GM23338 (cell line): ENCODE measurements at regions not wholly inside any gene's neighbourhood (a gene's known extent, or its start where the extent isn't known, plus 50 kb on each side); places are given as distances from the start of the nearest gene placed in this dataset.

Source experiments
- ATAC-seq: fragments of 200-7000 bp; cut with Tn5 transposase; 3 replicates; pipeline ENCODE4 v1.9.1; 2020
- DNase-seq: peaks from one replicate; pipeline ENCODE4 v3.0.0-alpha.2; 2015; ENCODE audit warnings: low spot score
- H2AFZ ChIP-seq: fragments of 200-600 bp; sonication (generic); 2 replicates; pipeline ENCODE4 v1.8.0; 2016; ENCODE audit warnings: antibody characterized with exemption, mild to moderate bottlenecking, moderate library complexity
- H3F3A ChIP-seq: fragments of 200-600 bp; sonication (generic); replicated peaks from 2 replicates; pipeline ENCODE4 v1.8.0; 2017; ENCODE audit warnings: antibody characterized with exemption, mixed run types, low read depth
- H3K27ac ChIP-seq: fragments of 200-600 bp; sonication (generic); 2 replicates; pipeline ENCODE4 v1.6.1; 2016; ENCODE audit warnings: low read depth
- H3K27me3 ChIP-seq: fragments of 200-600 bp; sonication (generic); 2 replicates; pipeline ENCODE4 v1.8.0; 2016; ENCODE audit warnings: mild to moderate bottlenecking, mixed run types, moderate library complexity; ENCODE audit not compliant: insufficient read depth
- H3K36me3 ChIP-seq: fragments of 200-600 bp; sonication (generic); 2 replicates; pipeline ENCODE4 v1.8.0; 2016; ENCODE audit warnings: mild to moderate bottlenecking; ENCODE audit not compliant: insufficient read depth
- H3K4me1 ChIP-seq: fragments of 200-600 bp; sonication (generic); 2 replicates; pipeline ENCODE4 v1.8.0; 2016; ENCODE audit warnings: mild to moderate bottlenecking, moderate library complexity; ENCODE audit not compliant: insufficient read depth
- H3K4me2 ChIP-seq: fragments of 200-600 bp; sonication (generic); 2 replicates; pipeline ENCODE4 v1.7.1; 2017; ENCODE audit warnings: mixed run types
- H3K4me3 ChIP-seq: fragments of 200-600 bp; sonication (generic); 2 replicates; pipeline ENCODE4 v1.6.1; 2016; ENCODE audit warnings: mixed run types
- H3K79me2 ChIP-seq: fragments of 200-600 bp; sonication (generic); replicated peaks from 2 replicates; pipeline ENCODE4 v1.8.0; 2017; ENCODE audit warnings: mild to moderate bottlenecking; ENCODE audit not compliant: insufficient read depth
- H3K9me2 ChIP-seq: fragments of 200-600 bp; sonication (generic); 2 replicates; pipeline ENCODE4 v1.8.0; 2017; ENCODE audit not compliant: insufficient read depth
- H4K20me1 ChIP-seq: fragments of 200-600 bp; sonication (generic); replicated peaks from 2 replicates; pipeline ENCODE4 v1.8.0; 2017; ENCODE audit warnings: mild to moderate bottlenecking; ENCODE audit not compliant: insufficient read depth
- H3K27ac Mint-ChIP-seq: 2 replicates; pipeline ENCODE4 v1.8.0; 2020; ENCODE audit warnings: inconsistent platforms, mild to moderate bottlenecking, moderate library complexity, mixed read lengths
- H3K27me3 Mint-ChIP-seq: 3 replicates; pipeline ENCODE4 v1.8.0; 2022; ENCODE audit warnings: low read depth, mild to moderate bottlenecking, moderate library complexity, mixed read lengths, inconsistent platforms; ENCODE audit not compliant: insufficient read depth, poor library complexity
- H3K36me3 Mint-ChIP-seq: 3 replicates; pipeline ENCODE4 v1.8.0; 2021; ENCODE audit warnings: low read depth, mild to moderate bottlenecking, inconsistent platforms, moderate library complexity, mixed read lengths
- H3K4me1 Mint-ChIP-seq: 3 replicates; pipeline ENCODE4 v1.8.0; 2020; ENCODE audit warnings: mild to moderate bottlenecking, inconsistent platforms, mixed read lengths
- H3K4me3 Mint-ChIP-seq: 3 replicates; pipeline ENCODE4 v1.8.0; 2021; ENCODE audit warnings: moderate library complexity, mild to moderate bottlenecking, inconsistent platforms, mixed read lengths
- H3K9me3 Mint-ChIP-seq: 3 replicates; pipeline ENCODE4 v1.8.0; 2020; ENCODE audit warnings: moderate library complexity, mild to moderate bottlenecking, inconsistent platforms, mixed read lengths
- JUNB ChIP-seq: IDR thresholded peaks from one replicate; pipeline ENCODE4 v1.6.1; 2016; ENCODE audit warnings: antibody characterized with exemption; ENCODE audit not compliant: unreplicated experiment
- NANOG ChIP-seq: IDR thresholded peaks from 2 replicates; pipeline ENCODE4 v1.6.1; 2016; ENCODE audit warnings: antibody characterized with exemption, borderline replicate concordance
- POLR2AphosphoS5 ChIP-seq: IDR thresholded peaks from 2 replicates; pipeline ENCODE4 v1.6.1; 2016; ENCODE audit warnings: antibody characterized with exemption, low read depth
- REST ChIP-seq: IDR thresholded peaks from one replicate; pipeline ENCODE4 v1.6.1; 2018; ENCODE audit warnings: antibody characterized with exemption; ENCODE audit not compliant: unreplicated experiment
- ZNF331 ChIP-seq: fragments of 250-450 bp; sonication (Bioruptor Pico); IDR thresholded peaks from 2 replicates; pipeline ENCODE4 v1.5.0; 2020; ENCODE audit warnings: low read depth, mild to moderate bottlenecking, moderate library complexity
- ZNF462 ChIP-seq: fragments of 250-450 bp; sonication (Bioruptor Pico); IDR thresholded peaks from 2 replicates; pipeline ENCODE4 v1.5.0; 2020; ENCODE audit warnings: mild to moderate bottlenecking, moderate library complexity

GRCh38 chr16:87035053-87035452, 282.1 kb downstream of the C16orf95 start:
- H3K27me3 ChIP-seq = no peaks in the 10 kb centered on the region
- H3K79me2 ChIP-seq = no peaks in the 10 kb centered on the region
- TF ChIP-seq ZNF462 (CRISPR knock-in tag) (no peak), NANOG (no peak), JUNB (no peak), POLR2AphosphoS5 (no peak), REST (no peak), ZNF331 (CRISPR knock-in tag) (no peak)
- Mint-ChIP-seq H3K4me1 (no peaks in the 10 kb centered on the region; the same call in 1 of the 3 replicates), H3K9me3 (no peaks in the 10 kb centered on the region; the same call in 1 of the 3 replicates), H3K4me3 (no peak overlapping the region), H3K27me3 (peaks cover 2% of the 10 kb centered on the region), H3K36me3 (no peaks in the 10 kb centered on the region), H3K27ac (no peak overlapping the region)
- H3K27ac ChIP-seq = no peak overlapping the region
- H4K20me1 ChIP-seq = no peaks in the 10 kb centered on the region
- no peaks in the 10 kb centered on the region for H3K4me1 ChIP-seq
- H3K4me3 ChIP-seq = no peak overlapping the region
- no peaks in the 10 kb centered on the region for H3K9me2 ChIP-seq
- no peak overlapping the region for H3K4me2 ChIP-seq
- no peak for DNase-seq
- no peak for ATAC-seq
- H3F3A ChIP-seq = no peaks in the 10 kb centered on the region
- no peaks in the 10 kb centered on the region for H3K36me3 ChIP-seq
- H2AFZ ChIP-seq = no peak overlapping the region
